GM21576 (cell line): ENCODE measurements at regions not wholly inside any gene's neighbourhood (a gene's known extent, or its start where the extent isn't known, plus 50 kb on each side); places are given as distances from the start of the nearest gene placed in this dataset.
A peak's percentile ranks its signal among the peaks of the same experiment; 100 is the strongest.

Experiments used
- ATAC-seq: cut with Tn5 transposase; IDR thresholded peaks from one replicate; pipeline ENCODE4 v1.9.1; 2021; ENCODE audit warnings: mild to moderate bottlenecking, moderate library complexity; ENCODE audit not compliant: unreplicated experiment

DNA sequence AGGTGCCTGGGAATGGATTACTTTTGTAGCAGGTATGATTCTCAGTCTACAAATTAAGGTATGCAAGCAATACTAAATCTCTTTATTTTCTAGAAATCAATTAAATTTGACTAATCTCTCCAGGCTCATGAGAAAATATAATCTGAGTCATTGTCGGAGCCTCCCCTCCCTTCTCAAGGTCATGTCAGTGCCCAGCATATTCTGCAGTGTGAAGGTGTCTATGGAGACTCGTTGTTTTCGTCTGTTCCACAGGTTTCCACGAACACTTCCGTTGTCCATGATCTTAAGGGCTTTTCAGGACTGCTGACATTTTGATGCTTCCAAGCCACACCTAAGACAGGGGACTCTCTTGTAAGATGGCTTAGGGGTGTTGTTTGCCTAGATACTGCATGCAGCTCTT, 56.6 kb upstream of the SCOC start:
- ATAC-seq: no peak

GRCh38 chr4:140315970-140316369, 57.5 kb upstream of the SCOC start:
- no peak for ATAC-seq

- no peak for ATAC-seq
These were observed 58.0 kb upstream of the SCOC start for GRCh38 chr4:140315438-140315837.

DNA sequence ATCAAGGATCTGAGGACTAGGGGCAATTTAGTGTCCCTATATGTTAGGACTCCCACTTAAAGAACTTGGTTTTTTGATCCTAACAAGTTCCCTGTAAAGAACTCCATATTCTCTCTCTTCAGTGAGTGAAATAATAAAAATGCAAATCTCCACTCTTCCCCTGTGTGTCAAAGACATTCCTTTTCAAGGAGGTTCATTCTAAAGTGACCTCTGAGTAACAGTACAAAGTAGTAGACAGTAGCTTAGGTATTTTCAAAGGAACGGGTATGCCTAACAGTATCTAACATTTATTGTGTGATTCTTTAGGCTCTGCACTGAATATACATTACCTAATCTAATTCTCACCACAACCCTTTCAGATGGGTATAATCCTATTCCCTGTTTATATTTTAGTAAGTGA, 58.4 kb upstream of the SCOC start:
- no peak for ATAC-seq

- ATAC-seq: no peak
These were observed 61.3 kb upstream of the SCOC start for GRCh38 chr4:140312100-140312499.

GRCh38 chr4:140311257-140311835, 62.1 kb upstream of the SCOC start:
- no peak for ATAC-seq

DNA sequence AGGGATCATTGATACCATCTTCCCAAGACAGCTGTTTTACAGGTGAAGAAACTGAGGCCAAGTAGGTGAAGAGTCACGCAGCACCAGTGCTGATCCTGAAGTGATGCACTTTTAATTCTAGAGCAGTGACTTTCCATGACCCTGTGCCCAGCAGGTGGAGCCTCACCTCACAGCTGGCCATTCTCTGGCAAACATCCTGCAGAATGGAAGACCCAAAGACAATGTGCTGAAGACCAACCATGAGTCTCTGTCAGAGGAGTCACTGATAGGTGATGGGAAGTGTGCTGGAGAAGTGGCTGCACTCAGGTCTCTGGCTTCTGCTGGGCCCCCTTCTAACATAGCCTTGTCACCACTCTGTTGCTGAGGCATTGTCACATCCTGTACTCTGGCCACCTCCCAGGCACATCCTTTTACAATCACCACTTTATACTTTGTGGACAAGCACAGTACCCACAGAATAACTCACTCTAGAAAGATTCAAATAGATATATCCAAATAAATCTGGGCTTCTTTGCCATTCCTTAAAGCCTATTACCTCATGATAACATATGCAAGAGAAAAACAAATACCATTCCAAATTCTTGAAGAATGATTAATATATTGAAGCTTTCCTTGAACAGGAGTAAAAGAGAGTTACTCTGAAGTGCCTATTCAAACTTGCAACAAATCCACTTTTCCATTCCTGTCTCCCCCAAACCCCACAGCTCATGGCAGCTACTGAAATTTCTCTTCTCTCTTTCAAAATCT, 64.1 kb upstream of the SCOC start:
- ATAC-seq: no peak

DNA sequence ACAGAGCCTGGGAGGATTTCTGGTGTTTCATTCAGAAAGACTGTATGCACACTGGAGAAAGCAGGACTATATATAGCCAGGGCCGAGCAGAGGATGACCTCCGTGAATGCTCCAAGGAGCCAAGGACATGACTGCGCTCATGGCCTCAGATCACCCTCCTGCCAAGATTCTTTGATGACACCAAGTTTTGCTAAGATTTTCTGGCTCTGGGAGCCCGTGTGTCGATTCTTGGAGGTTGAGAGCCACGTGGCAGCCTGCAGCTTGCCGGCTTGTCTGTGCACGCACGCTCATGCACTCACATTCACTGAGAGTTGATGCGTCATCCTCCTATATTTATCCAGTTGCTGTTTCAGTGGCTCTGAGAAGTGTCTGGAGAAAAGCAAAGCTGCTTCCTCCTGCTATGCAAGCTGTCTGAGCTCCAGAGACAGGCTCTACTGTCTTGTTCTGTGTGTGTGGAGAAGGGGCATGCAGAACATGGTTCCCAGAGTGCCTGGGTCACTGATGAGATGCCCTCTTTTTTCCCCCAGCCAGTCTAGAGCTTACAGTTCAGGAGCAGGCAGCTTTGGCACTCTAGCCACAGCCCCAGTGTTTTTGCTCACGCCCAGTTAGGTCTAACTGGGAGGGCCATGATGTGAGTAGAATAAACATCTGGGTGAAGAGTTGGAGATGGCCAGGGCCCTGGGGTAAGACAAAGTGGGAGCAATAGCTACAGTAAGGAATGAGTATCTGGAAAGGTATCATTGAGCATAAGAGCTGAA, 64.9 kb upstream of the SCOC start:
- peak; percentile 55 for ATAC-seq

- ATAC-seq: no peak
These were observed 68.4 kb upstream of the SCOC start for GRCh38 chr4:140305053-140305452.

GRCh38 chr4:140304346-140304745, 69.1 kb upstream of the SCOC start:
- ATAC-seq: no peak

DNA sequence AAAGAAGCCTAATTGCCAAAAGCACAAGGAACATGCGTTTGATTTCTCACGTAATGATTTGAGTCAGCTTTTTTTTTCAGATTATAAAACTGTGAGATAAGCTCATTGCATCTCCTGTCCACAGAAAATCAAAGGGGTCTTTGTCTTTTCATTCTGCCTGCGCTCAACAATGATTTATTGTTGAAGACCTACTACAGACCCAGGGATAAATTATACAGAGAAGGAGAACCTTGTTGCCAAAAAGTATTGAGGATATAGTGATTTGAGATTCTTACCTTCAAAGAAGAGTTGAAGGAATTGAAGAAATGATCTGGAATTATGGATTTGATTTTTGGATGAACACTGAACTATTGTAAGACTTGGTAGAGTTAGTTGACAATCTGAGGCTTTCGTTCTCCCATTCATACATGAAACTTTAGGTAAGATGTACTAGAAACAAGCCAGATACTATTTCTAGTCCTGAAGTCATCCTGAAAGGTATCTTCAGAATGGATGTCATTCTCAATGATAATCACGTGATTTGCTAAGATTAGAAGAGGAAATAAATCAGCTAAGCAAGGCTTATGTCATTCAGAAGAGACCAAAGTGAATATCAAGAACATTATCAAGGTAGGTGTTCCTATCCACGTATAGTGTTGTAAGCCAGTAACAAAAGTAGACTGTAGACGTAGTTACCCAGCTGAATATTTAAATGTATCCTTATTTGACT, 71.1 kb upstream of the SCOC start:
- no peak for ATAC-seq

- no peak for ATAC-seq
These were observed 73.0 kb upstream of the SCOC start for GRCh38 chr4:140300271-140300970.

- no peak for ATAC-seq
These were observed 75.4 kb upstream of the SCOC start for GRCh38 chr4:140298001-140298400.

DNA sequence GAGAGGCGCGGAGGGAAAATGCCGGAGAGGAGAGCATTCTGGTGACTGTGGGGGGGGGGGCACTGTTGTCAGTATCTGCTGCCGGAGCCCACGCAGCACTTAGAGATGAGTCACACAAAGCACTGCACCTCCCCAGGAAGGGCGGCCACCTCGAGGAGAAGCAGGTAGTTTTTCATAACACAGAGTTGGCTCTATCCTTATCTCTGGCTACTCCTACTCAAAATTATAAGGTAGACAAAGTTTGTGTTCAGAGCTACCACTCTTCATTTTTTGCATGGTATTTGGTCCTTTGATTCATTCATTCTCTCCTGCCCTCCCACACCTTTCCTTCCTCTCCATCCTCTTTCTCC, 76.2 kb upstream of the SCOC start:
- no peak for ATAC-seq

DNA sequence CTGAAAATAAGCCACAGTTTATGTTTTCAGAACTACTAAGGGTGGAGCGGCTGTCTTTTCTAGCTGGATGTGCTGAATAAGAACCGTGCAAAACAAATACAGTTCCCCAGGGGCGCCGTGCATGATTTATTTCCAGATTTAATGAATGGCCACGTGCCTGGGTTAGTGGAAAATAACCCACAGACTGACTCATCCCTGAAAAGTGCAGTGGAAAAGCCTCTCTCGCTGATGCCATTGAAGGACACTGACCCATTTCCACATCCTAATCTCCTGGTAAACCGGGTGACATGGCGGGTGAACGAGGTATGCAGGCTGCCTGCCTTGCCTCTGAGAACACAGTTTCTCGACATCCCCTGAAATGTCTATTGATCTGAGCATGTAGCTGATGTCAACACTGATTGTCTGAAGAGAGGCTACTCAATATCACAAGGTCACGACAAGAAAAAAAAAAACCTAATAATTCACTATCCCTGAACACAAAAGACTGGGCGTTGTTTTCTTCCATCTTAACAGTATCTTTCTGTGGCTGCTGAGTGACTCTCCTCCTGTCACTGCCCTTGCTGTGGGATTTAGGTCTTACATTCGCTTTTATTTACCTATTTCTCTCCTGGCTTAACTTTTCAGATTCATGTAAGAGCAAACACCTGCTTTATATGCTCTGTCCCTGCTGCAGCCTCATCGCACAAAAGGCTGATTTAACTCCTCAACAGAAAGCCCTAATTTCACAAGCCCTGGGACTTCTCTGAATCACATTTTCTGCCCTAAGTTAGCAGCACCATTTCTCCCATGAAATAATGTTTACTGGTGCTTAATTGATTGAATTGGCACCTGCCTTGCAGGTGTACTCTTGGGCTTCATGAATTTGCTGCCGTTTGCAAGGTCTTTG, 76.9 kb upstream of the SCOC start:
- no peak for ATAC-seq

- ATAC-seq: no peak
These were observed 79.5 kb upstream of the SCOC start for GRCh38 chr4:140293979-140294378.

- no peak for ATAC-seq
These were observed 82.2 kb upstream of the SCOC start for GRCh38 chr4:140291259-140291658.

DNA sequence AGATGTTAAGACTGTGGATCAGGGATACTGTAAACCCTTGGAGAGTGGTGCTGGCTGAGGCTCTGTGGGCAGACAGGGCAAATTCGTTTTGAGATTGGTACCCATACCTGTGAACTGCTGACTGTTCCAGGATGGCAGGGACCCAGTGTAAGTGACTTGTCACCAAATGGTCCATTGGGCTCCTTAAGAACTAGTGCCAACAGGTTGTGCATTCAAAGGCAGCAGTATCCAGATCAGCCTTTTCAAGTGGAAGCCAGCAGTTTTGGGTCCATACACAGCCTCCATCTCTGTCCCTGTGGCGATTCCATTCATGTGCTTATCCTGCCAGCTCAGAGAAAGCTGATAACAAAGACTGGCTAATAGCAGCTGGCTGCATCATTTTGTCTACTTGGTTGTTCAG, 84.0 kb upstream of the SCOC start:
- ATAC-seq: no peak

DNA sequence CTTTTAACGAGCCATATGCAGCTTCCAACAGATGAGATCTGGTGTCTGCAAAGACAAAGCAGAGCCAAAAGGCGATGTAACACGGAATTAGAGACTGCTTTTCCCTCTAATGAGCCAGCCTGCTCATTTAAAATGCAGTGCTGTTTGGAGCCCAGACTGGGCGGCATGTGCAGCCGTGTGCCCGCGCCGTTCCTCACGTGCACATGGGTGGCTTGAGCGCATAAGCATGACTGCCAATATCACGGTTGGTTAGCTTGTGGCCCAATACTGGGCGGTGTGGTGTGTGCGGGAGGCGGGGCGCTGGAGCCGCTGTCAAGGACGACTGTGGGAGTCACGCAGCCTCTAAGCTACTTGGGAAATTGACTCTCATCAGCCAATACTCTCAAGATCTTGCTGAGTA, 87.0 kb upstream of the SCOC start:
- ATAC-seq: no peak

DNA sequence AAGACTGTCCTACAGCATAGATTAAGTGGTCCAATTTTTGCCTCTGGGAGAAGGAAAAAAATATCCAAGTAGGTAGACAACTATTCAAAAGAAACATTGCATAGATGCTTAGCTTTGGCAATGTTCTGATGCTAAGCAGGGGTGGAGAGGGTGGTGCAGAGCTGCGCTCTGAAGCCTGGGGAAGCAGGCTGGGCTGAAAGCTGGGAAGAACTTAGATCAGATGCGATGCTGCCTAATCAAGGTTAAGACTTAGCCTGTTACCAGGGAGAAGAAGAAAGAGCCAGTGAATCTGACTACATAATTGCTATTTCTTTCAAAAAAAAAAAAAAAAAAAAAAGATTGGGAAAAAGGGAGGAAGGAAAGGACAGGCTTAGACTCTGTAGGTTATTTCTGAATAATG, 89.0 kb upstream of the SCOC start:
- ATAC-seq: no peak
